ENCODE measurements at regions not wholly inside any gene's neighbourhood (a gene's known extent, or its start where the extent isn't known, plus 50 kb on each side); places are given as distances from the start of the nearest gene placed in this dataset.
"Not testable (repeated sequence)": the region's sequence is repeated elsewhere in the genome, so short reads cannot be mapped to it uniquely, and the experiment has no call there.

GRCh38 chr1:221598122-221598521 lies 143.8 kb downstream of the DUSP10 start:
- DNase-seq: no peak

- no peak for DNase-seq
Measured at GRCh38 chr1:221601166-221601565, 140.7 kb downstream of the DUSP10 start.

GRCh38 chr1:221602830-221603229 lies 139.1 kb downstream of the DUSP10 start:
- DNase-seq: no peak

GRCh38 chr1:221604390-221604789 lies 137.5 kb downstream of the DUSP10 start:
- not testable (repeated sequence) for DNase-seq

- no peak for DNase-seq
Measured at GRCh38 chr1:221604948-221605347, 136.9 kb downstream of the DUSP10 start.

- DNase-seq: no peak
Measured at GRCh38 chr1:221605569-221605968, 136.3 kb downstream of the DUSP10 start.

- no peak for DNase-seq
Measured at GRCh38 chr1:221606256-221606655, 135.6 kb downstream of the DUSP10 start.

GRCh38 chr1:221608835-221609320 lies 133.0 kb downstream of the DUSP10 start:
- DNase-seq: no peak

- DNase-seq: no peak
Measured at GRCh38 chr1:221611656-221612046, 130.2 kb downstream of the DUSP10 start.

GRCh38 chr1:221612047-221612777 lies 129.7 kb downstream of the DUSP10 start:
- no peak for DNase-seq

GRCh38 chr1:221620437-221621384 lies 121.2 kb downstream of the DUSP10 start:
- DNase-seq: no peak

- no peak for DNase-seq
Measured at GRCh38 chr1:221621683-221622082, 120.2 kb downstream of the DUSP10 start.

GRCh38 chr1:221622389-221622788 lies 119.5 kb downstream of the DUSP10 start:
- DNase-seq: no peak

GRCh38 chr1:221625026-221625425 lies 116.9 kb downstream of the DUSP10 start:
- no peak for DNase-seq

GRCh38 chr1:221626041-221626440 lies 115.8 kb downstream of the DUSP10 start:
- DNase-seq: no peak

- DNase-seq: no peak
Measured at GRCh38 chr1:221630236-221630635, 111.7 kb downstream of the DUSP10 start.

- DNase-seq: no peak
Measured at GRCh38 chr1:221631556-221631955, 110.3 kb downstream of the DUSP10 start.

- no peak for DNase-seq
Measured at GRCh38 chr1:221632072-221632471, 109.8 kb downstream of the DUSP10 start.

- DNase-seq: no peak
Measured at GRCh38 chr1:221633841-221634409, 108.0 kb downstream of the DUSP10 start.

GRCh38 chr1:221634606-221635005 lies 107.3 kb downstream of the DUSP10 start:
- no peak for DNase-seq

- DNase-seq: no peak
Measured at GRCh38 chr1:221635305-221635704, 106.6 kb downstream of the DUSP10 start.

- DNase-seq: no peak
Measured at GRCh38 chr1:221636096-221636495, 105.8 kb downstream of the DUSP10 start.

- no peak for DNase-seq
Measured at GRCh38 chr1:221636967-221637366, 104.9 kb downstream of the DUSP10 start.

Measured in stimulated activated CD4-positive, alpha-beta T cell treated with anti-CD3 and anti-CD28 coated beads, Interleukin-4, amount 100 ng/mL, for 24 hours (primary cell).